K562 (cell line): ENCODE measurements at regions not wholly inside any gene's neighbourhood (a gene's known extent, or its start where the extent isn't known, plus 50 kb on each side); places are given as distances from the start of the nearest gene placed in this dataset.

Source experiments
- BMI1 ChIP-seq: fragments of 150-350 bp; IDR thresholded peaks from 2 replicates; pipeline ENCODE4 v1.6.1; 2014; ENCODE audit warnings: low read length
- CBFB ChIP-seq: sonication (generic); formaldehyde crosslinking; IDR thresholded peaks from 2 replicates; pipeline ENCODE4 v1.4.0; 2020; ENCODE audit warnings: mild to moderate bottlenecking, missing genetic modification reagents
- ETV1 ChIP-seq: fragments of 450-650 bp; conservative IDR thresholded peaks from 2 replicates; pipeline ENCODE4 v1.6.1; 2016; ENCODE audit warnings: missing genetic modification characterization, control low read depth, low read depth, missing compliant biosample characterization
- HCFC1 ChIP-seq: IDR thresholded peaks from 2 replicates; pipeline ENCODE4 v1.6.1; 2012; ENCODE audit warnings: low read depth, low read length, improper control_type of control experiment
- L3MBTL2 ChIP-seq: fragments of 450-650 bp; IDR thresholded peaks from 2 replicates; pipeline ENCODE4 v1.6.1; 2016; ENCODE audit warnings: mild to moderate bottlenecking, moderate library complexity
- LEF1 ChIP-seq: fragments of 450-650 bp; IDR thresholded peaks from 2 replicates; pipeline ENCODE4 v1.6.1; 2016; ENCODE audit warnings: mild to moderate bottlenecking
- MAFK ChIP-seq: IDR thresholded peaks from 2 replicates; pipeline ENCODE4 v1.6.1; 2011; ENCODE audit warnings: low read length, improper control_type of control experiment
- MLLT1 ChIP-seq, 2 experiments: fragments of 450-650 bp; IDR thresholded peaks; 2 replicates each; pipeline ENCODE4 v1.6.1; 2016
- PATZ1 ChIP-seq: fragments of 250-450 bp; sonication (Bioruptor Pico); IDR thresholded peaks from 2 replicates; pipeline ENCODE4 v1.5.0; 2020; ENCODE audit warnings: mild to moderate bottlenecking, borderline replicate concordance
- POLR2H ChIP-seq: IDR thresholded peaks from 2 replicates; pipeline ENCODE4 v1.6.1; 2016; ENCODE audit warnings: missing genetic modification characterization, low read depth, mild to moderate bottlenecking, control low read depth, missing compliant biosample characterization, moderate library complexity
- RBM22 ChIP-seq: fragments of 200-400 bp; formaldehyde crosslinking; IDR thresholded peaks from 2 replicates; pipeline ENCODE4 v1.6.1; 2018; ENCODE audit warnings: low read length, low read depth; ENCODE audit not compliant: poor library complexity, severe bottlenecking
- THRAP3 ChIP-seq: fragments of 450-650 bp; IDR thresholded peaks from 2 replicates; pipeline ENCODE4 v1.6.1; 2016; ENCODE audit warnings: mild to moderate bottlenecking, inconsistent platforms, borderline replicate concordance
- ZBED1 ChIP-seq: IDR thresholded peaks from 2 replicates; pipeline ENCODE4 v1.6.1; 2014
- ZNF274 ChIP-seq: IDR thresholded peaks from 2 replicates; pipeline ENCODE4 v1.6.1; 2011; ENCODE audit warnings: low read depth, mild to moderate bottlenecking, low read length, moderate library complexity, borderline replicate concordance
- ZNF384 ChIP-seq: IDR thresholded peaks from 2 replicates; pipeline ENCODE4 v1.6.1; 2012; ENCODE audit warnings: low read depth, low read length, improper control_type of control experiment
- ZNF407 ChIP-seq: fragments of 450-650 bp; IDR thresholded peaks from 2 replicates; pipeline ENCODE4 v1.6.1; 2016; ENCODE audit warnings: low read depth

- TF ChIP-seq ZNF384 (no peak), BMI1 (no peak), MLLT1 (IDR thresholded peaks at IDR 0.05) (peak in 1 of 2 experiments; percentile 61; a peak in 1 of 4 replicates), POLR2H (tag) (no peak), MAFK (no peak), HCFC1 (peak; percentile 41; the same call in 1 of the 2 replicates), CBFB (no peak), ZNF407 (no peak), LEF1 (no peak), ETV1 (tag) (0 out of 2 replicates have a peak, but pooled peaks have one; percentile 13), L3MBTL2 (peak; percentile 23), ZNF274 (0 out of 2 replicates have a peak, but pooled peaks have one; percentile 22), ZBED1 (0 out of 2 replicates have a peak, but pooled peaks have one; percentile 43), RBM22 (peak; percentile 18), THRAP3 (no peak), PATZ1 (no peak)
Measured at GRCh38 chr16:85303354-85303883, 191.1 kb upstream of the CIBAR2 start (continued).
